ENCODE measurements at regions not wholly inside any gene's neighbourhood (a gene's known extent, or its start where the extent isn't known, plus 50 kb on each side); places are given as distances from the start of the nearest gene placed in this dataset.

DNA sequence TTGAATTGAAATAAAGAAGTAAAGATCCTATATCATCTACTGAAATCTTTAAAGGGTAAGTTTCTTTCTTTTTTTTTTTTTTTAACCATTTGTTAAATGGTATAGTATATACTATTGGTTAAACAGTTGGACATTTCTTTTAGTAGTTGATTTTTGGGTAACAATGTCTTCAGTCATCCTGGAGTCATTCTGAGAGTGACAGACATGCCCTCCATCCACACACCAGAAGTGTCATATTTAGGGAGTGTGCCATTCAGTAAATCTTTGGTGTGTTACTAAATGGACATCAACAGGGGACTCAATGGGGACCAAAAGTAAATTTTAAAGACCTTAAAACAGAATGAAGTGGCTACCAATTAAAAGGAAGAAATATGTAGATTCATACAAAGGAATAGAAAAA is 50.8 kb upstream of the SLC39A10 start:
- FAIRE-seq (no peak), DNase-seq (ENCODE audit: low spot score) (no peak)

DNA sequence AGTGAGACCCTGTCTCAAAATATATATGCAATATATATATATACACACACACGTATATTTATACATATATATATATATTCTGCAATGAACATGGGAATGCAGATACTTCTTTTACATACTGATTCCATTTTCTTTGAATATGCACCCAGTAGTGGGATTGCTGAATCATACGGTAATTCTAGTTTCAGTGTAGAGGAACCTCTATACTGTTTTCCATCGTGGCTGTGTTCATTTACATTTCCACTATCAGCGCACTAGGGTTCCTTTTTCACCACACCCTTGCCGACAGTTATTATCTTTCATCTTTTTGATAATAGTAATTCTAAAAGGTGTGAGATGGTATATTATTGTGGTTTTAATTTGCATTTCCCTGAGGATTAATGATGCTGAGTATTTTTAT is 52.3 kb upstream of the SLC39A10 start:
- DNase-seq (ENCODE audit: low spot score) = no peak
- no peak for FAIRE-seq

DNA sequence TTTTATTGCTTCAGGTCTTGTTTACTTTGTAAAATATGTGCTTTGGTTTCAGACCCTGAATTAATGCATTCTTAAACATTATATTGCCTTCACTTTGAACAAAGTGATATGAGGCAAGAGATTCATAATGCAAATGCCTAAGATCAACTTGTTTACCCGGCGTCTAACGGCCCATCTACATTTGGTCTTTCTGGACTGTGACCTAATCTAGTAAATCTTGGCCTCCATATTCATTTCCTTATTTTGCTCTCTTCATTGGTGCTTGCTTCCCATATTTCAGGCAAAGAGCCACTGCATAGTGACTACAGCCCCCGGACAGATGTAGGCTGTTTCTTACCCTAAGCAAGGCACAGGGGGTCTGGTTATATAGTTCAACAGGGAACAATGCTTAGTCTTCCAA is 53.0 kb upstream of the SLC39A10 start:
- FAIRE-seq (no peak), DNase-seq (ENCODE audit: low spot score) (no peak)

- DNase-seq (ENCODE audit: low spot score) (no peak), FAIRE-seq (no peak)
Observed at GRCh38 chr2:195603408-195603807, 53.6 kb upstream of the SLC39A10 start.

DNA sequence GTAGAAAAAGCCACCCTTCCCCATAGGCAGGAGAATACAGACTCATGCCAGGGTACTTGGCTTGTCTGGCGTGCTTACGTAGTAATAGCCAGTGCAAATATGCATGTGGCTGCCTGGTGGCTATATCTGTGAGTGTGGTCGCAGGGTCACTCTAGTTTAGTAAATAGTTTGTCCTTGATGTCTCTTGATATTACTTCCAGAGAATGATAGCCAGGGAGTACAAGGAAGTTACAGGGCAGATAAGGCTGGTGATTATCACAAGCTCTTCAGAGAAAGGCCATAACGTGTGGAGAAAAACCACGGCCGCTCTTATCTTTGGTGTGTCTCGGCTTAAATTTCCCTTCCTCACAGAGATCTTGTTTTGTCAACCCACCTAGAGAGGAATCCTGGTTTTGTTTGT is 54.3 kb upstream of the SLC39A10 start:
- DNase-seq (ENCODE audit: low spot score) (no peak), FAIRE-seq (no peak)

DNA sequence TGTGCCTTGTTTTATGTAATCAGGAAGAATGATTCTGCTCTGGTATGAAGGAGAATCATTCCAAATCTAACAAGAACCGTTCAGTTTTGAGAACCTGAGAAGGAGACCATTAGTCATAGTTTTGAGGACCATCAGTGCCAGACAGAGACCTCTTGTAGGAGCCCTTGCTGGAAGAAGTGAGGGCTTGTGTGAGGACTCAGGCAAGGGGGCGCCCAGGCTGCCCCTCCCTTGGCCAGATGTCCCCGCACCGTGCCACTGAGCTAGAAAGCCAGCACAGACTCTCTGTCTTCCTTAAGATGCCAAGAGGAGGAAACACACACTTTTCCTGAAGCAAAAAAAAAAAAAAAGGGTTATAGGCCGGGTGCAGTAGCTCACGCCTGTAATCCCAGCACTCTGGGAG is 55.7 kb upstream of the SLC39A10 start:
- FAIRE-seq (no peak), DNase-seq (ENCODE audit: low spot score) (no peak)

- DNase-seq (ENCODE audit: low spot score) (no peak), FAIRE-seq (no peak)
Observed at GRCh38 chr2:195600778-195601177, 56.2 kb upstream of the SLC39A10 start.

GRCh38 chr2:195596840-195597239 is 60.2 kb upstream of the SLC39A10 start:
- FAIRE-seq (no peak), DNase-seq (ENCODE audit: low spot score) (no peak)

GRCh38 chr2:195595825-195596224 is 61.2 kb upstream of the SLC39A10 start:
- no peak for FAIRE-seq
- no peak for DNase-seq (ENCODE audit: low spot score)

DNA sequence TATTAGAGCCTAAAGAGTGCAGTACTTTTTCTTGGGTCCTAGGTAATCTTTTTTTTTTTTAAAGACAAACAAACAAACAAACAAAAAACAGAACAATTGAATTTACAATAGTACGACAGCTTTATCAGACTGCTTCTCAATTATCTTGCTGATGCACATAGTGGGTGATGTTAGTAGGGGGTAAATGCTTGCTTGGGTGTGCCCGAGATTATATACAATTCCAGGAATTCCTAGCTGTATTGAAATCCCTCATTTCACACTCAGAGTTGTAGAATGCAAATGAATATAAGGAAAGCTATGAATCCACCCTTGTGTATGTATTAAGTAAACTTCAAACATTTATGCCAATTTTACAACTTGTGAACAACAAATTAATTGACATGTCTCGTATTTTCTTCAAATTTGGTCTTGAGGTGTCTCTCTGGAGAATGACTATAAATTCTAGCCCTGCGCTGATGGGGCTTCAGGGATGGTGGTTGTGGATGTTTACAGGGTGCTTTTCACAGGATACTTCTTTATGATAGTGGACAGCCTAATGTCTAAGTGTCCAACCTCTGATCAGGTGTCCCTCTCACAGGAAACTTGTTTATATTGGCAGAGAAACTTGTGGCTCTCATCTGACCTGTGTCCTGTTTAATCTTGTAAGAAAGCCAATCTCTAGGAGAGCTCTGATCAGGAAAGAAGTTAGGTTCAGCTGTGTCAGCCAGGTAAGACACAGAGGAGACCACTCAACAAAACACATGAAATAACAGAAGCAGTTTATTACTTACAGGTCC is 61.9 kb upstream of the SLC39A10 start:
- DNase-seq (ENCODE audit: low spot score) (no peak), FAIRE-seq (no peak)

GRCh38 chr2:195594248-195594647 is 62.8 kb upstream of the SLC39A10 start:
- FAIRE-seq = no peak

DNA sequence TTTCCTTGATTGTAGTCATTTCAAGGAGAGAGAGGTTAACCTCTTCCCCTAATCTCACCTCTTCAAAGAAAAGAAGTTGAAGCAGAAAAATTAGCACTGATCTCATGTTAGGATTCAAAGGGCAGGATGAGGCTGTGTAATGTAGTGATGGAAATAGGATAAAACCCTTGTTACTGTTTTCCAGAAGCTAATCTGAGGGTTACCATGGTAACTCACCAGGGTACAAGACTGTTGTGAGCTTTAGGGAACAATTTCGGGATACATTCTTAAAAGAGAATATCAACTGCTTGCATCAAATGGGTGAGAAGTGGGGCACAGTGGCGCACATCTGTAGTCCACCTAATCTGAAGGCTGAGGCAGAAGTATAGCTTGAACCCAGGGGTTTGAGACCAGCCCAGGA is 64.9 kb upstream of the SLC39A10 start:
- DNase-seq (ENCODE audit: low spot score) (no peak), FAIRE-seq (no peak)

More at GRCh38 chr2:195594248-195594647, 62.8 kb upstream of the SLC39A10 start:
- no peak for DNase-seq (ENCODE audit: low spot score)

DNA sequence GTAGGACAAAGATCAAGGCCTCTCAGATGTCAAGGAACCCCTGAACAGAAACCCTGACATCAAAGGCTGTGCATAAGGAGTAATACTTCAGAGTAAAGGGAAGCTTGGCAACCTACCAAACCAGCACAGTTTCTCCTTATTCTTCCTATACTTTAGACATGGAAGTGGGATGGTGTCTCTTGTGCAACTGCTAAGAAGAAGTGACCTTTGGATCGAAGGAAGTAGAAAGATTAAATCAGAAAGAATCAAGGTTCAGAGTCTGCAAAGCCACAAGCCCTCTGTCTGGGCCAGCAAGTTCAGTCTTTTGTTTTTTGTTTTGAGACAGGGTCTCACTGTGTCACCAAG is 66.2 kb upstream of the SLC39A10 start:
- FAIRE-seq = no peak
- no peak for DNase-seq (ENCODE audit: low spot score)

- FAIRE-seq (no peak), DNase-seq (ENCODE audit: low spot score) (no peak)
Observed at GRCh38 chr2:195590199-195590860, 66.7 kb upstream of the SLC39A10 start.

- no peak for DNase-seq (ENCODE audit: low spot score)
- FAIRE-seq = no peak
Observed at GRCh38 chr2:195587966-195588365, 69.1 kb upstream of the SLC39A10 start.

DNA sequence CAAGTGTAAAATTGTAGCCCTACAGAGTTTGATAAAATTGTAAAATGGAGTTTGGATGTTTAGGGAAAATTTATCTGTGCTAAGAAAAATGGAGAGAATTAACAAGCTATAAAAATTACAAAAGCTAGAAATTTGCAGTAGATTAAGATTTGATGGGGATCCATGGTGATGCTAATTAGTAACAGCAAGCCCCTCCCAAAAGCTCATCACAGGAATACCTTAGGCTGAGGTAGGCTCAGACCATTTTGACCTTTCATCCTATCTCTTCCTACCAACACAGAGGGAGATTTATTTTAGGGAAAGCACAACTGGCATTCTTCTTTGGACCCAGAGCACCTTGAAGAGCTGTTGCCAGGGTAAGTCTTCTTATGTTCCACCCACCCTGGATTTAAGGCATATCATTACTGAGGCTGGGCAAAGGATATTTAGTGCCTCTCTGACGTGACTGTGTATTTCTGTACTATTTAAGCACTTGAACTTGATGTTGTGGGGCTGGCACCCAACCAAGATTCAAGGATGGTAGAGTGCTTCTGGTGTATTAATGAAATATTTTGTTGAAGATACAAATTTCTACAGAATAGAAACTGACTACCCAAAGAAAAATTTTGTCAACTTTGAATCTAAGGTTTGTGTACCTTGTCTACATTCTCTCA is 70.8 kb upstream of the SLC39A10 start:
- DNase-seq (ENCODE audit: low spot score) (no peak), FAIRE-seq (no peak)

DNA sequence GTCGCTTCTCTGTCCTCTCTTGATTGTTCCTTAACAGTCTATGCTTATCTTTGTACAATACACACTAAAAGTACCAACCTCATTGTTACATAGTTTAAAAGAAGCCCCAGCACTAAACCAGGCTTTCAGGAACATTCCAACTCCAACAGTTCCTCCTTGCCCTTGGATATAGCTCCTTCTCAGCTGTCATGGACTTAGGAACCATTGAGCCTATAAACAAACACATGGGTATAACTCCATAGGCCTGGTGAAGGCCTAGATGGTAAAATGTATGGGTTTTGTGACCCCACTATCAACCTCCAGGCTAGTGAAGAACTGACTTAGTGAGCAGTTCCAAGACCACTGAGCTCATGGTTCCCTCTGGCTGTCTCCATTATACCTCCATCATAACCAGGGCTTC is 74.8 kb upstream of the SLC39A10 start:
- FAIRE-seq = no peak

DNA sequence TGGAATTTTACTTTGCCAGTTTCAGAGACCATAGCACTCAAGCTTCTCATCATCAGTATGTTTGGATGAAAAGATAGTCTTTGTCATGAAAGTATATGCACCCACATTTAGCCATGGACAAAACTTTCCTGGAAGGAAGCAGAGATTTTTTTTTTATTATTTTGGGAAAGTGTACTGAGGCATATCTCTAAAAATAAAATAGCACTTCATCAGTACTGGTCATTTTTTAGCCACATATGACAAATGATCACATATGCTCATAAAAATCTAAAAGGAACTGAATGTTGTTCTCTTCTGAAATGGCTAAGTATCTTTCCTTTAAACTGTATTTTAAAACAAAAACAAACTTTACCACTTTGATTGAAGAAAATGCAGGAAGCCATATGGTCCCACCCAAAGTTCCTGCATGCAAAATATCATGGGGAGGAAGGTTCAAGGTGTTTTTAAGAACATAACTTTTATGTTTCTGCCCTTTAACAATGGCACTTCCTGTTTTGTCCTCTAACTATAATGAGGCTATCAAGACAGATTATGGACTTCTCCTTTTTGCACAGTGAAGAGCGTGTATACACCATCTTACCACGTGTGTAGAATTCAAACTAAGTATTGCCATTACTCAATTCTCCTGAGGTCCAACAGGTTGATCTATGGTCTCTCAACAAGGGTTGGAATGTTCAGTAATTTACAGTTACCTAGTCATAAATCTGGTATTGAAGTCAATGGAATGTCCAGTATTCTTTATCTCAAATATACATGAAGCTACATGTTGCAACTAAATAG is 77.1 kb upstream of the SLC39A10 start:
- no peak for FAIRE-seq
- DNase-seq (ENCODE audit: low spot score) = no peak

More for the DNA sequence above, 74.8 kb upstream of the SLC39A10 start:
- DNase-seq (ENCODE audit: low spot score) = no peak

DNA sequence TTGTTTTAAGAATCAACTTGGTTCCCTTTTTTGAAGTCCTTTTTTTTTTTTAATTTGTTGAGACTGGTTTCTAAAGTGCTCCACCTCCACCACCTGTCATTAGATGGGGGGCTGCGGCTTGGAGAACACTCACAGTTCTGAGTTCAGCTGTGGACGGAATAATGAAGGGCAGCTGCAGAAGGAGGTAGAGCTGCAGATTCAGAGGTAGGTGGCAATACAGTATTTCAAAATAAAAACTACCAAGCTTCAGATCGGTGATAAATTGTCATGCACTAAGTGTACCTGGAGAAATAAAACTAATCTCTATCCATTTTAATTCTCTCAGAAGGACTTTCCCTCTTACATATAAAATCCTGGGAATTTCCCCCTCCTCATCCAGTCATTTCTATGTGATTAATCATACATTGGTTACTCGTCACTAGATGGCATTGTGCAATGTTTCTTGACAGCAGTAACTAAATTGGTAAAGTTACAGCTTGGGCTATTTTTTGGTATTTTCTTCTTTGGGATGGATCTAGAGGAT is 81.1 kb upstream of the SLC39A10 start:
- DNase-seq (ENCODE audit: low spot score) = peak; percentile 45
- FAIRE-seq = no peak

DNA sequence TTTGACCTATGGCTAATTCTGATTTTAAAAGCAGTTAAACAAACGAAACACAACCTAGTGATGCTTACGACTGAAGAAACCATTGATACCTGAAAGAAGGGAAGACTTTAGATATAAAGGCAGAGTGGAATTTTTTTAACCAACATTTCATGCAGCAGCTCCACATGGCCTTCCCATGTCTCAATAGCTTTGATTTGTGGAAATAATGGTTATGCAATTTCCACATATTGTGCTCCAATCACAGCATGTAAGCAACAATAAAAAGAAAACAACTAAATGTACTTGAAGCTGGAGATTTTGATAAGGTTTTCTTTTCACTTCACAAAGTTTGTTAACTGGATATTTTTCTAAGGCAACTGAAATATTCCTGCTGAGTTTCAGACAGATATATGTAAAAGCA is 82.0 kb upstream of the SLC39A10 start:
- no peak for DNase-seq (ENCODE audit: low spot score)
- FAIRE-seq = no peak

DNA sequence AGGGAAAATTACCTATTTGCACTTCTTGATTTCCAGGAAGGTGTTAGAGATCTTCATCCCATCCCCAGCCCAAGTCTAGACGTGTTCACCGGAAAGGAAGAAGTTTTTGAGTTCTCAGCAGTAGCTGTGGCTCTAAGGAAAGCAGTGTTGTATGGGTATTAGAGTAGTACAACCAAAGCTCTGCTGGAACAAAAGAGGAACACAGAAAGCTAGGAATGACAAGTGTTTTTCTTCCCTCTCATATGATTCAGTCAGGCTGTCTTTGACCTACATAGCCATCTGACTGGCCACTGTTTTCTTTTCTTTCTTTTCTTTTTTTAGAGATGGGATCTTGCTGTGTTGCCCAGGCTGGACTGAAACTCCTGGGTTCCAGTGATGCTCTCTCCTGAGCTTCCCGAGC is 82.7 kb upstream of the SLC39A10 start:
- FAIRE-seq (no peak), DNase-seq (ENCODE audit: low spot score) (no peak)
